Uterus (tissue), 2 donors: ENCODE measurements at regions not wholly inside any gene's neighbourhood (a gene's known extent, or its start where the extent isn't known, plus 50 kb on each side); places are given as distances from the start of the nearest gene placed in this dataset.

Experiments used
- POLR2A ChIP-seq, 2 donors: fragments of 450-650 bp; IDR thresholded peaks; one replicate each; pipeline ENCODE4 v1.6.1; 2016; ENCODE audit warnings: antibody characterized with exemption in 2 of 2, mild to moderate bottlenecking in 1 of 2, moderate library complexity in 1 of 2
- TF ChIP-seq, protein P1 (sequence below), 4 experiments: fragments of 200-600 bp in 2 of 4; fragments of 450-650 bp in 2 of 4; sonication (generic) in 2 of 4; IDR thresholded peaks; one replicate each; pipeline ENCODE4 v1.5.1; 2016 to 2019; ENCODE audit warnings: antibody characterized with exemption in 4 of 4, mild to moderate bottlenecking in 2 of 4, moderate library complexity in 1 of 4

GRCh38 chr1:184152434-184152898 is 100.9 kb downstream of the TSEN15 start:
- TF ChIP-seq, protein P1, sequence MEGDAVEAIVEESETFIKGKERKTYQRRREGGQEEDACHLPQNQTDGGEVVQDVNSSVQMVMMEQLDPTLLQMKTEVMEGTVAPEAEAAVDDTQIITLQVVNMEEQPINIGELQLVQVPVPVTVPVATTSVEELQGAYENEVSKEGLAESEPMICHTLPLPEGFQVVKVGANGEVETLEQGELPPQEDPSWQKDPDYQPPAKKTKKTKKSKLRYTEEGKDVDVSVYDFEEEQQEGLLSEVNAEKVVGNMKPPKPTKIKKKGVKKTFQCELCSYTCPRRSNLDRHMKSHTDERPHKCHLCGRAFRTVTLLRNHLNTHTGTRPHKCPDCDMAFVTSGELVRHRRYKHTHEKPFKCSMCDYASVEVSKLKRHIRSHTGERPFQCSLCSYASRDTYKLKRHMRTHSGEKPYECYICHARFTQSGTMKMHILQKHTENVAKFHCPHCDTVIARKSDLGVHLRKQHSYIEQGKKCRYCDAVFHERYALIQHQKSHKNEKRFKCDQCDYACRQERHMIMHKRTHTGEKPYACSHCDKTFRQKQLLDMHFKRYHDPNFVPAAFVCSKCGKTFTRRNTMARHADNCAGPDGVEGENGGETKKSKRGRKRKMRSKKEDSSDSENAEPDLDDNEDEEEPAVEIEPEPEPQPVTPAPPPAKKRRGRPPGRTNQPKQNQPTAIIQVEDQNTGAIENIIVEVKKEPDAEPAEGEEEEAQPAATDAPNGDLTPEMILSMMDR (IDR thresholded peaks at IDR 0.05) = no peak
- TF ChIP-seq POLR2A (IDR thresholded peaks at IDR 0.05) = no peak
